DND-41 (cell line): ENCODE measurements at regions not wholly inside any gene's neighbourhood (a gene's known extent, or its start where the extent isn't known, plus 50 kb on each side); places are given as distances from the start of the nearest gene placed in this dataset.

Experiments
- ATAC-seq: fragments of 200-7000 bp; cut with Tn5 transposase; 3 replicates; pipeline ENCODE4 v1.9.1; 2021; ENCODE audit warnings: low read depth; ENCODE audit not compliant: insufficient read depth
- DNase-seq: peaks from one replicate; pipeline ENCODE4 v3.0.0-alpha.2; 2020
- H2AFZ ChIP-seq: 2 replicates; pipeline ENCODE4 v1.6.0; 2012; ENCODE audit warnings: low read depth, low read length
- H3K27ac ChIP-seq: 2 replicates; pipeline ENCODE4 v1.5.1; 2012; ENCODE audit warnings: low read length, inconsistent platforms
- H3K27me3 ChIP-seq: fragments of 200-600 bp; sonication (generic); 2 replicates; pipeline ENCODE4 v1.6.0; 2012; ENCODE audit warnings: low read length, mild to moderate bottlenecking, inconsistent platforms; ENCODE audit not compliant: insufficient read depth, poor library complexity
- H3K36me3 ChIP-seq: 2 replicates; pipeline ENCODE4 v1.5.1; 2012; ENCODE audit warnings: low read length, inconsistent platforms; ENCODE audit not compliant: insufficient read depth
- H3K4me1 ChIP-seq: 2 replicates; pipeline ENCODE4 v1.5.1; 2012; ENCODE audit warnings: mild to moderate bottlenecking, low read length; ENCODE audit not compliant: insufficient read depth
- H3K4me2 ChIP-seq: 2 replicates; pipeline ENCODE4 v1.6.0; 2012; ENCODE audit warnings: mild to moderate bottlenecking, moderate library complexity, low read length, inconsistent platforms; ENCODE audit not compliant: insufficient read depth
- H3K4me3 ChIP-seq, 2 experiments: fragments of 200-600 bp in 1 of 2; shearing (Covaris generic) in 1 of 2; 2 replicates each; pipeline ENCODE4 v1.5.1; 2012 to 2016; ENCODE audit warnings: inconsistent platforms in 2 of 2, low read length in 2 of 2, mild to moderate bottlenecking in 2 of 2, low read depth in 1 of 2, moderate library complexity in 1 of 2
- H3K79me2 ChIP-seq: 2 replicates; pipeline ENCODE4 v1.6.0; 2012; ENCODE audit warnings: low read length, inconsistent platforms; ENCODE audit not compliant: insufficient read depth
- H3K9ac ChIP-seq: 2 replicates; pipeline ENCODE4 v1.6.0; 2012; ENCODE audit warnings: low read depth, mild to moderate bottlenecking, inconsistent platforms, low read length, moderate library complexity
- H3K9me3 ChIP-seq: 2 replicates; pipeline ENCODE4 v1.5.1; 2012; ENCODE audit warnings: low read length, moderate library complexity, mild to moderate bottlenecking, inconsistent platforms; ENCODE audit not compliant: insufficient read depth, severe bottlenecking
- H4K20me1 ChIP-seq: 2 replicates; pipeline ENCODE4 v1.6.0; 2012; ENCODE audit warnings: low read length; ENCODE audit not compliant: insufficient read depth
- EZH2 ChIP-seq: IDR thresholded peaks from 3 replicates; pipeline ENCODE4 v1.6.1; 2012; ENCODE audit warnings: borderline replicate concordance, low read depth, mild to moderate bottlenecking, moderate library complexity, low read length, inconsistent platforms; ENCODE audit not compliant: severe bottlenecking
- TF ChIP-seq, protein P1 (sequence below): IDR thresholded peaks from 2 replicates; pipeline ENCODE4 v1.5.1; 2012; ENCODE audit warnings: borderline replicate concordance, low read length, moderate library complexity, mild to moderate bottlenecking; ENCODE audit not compliant: poor library complexity, severe bottlenecking; ENCODE audit errors: extremely low read depth

DNA sequence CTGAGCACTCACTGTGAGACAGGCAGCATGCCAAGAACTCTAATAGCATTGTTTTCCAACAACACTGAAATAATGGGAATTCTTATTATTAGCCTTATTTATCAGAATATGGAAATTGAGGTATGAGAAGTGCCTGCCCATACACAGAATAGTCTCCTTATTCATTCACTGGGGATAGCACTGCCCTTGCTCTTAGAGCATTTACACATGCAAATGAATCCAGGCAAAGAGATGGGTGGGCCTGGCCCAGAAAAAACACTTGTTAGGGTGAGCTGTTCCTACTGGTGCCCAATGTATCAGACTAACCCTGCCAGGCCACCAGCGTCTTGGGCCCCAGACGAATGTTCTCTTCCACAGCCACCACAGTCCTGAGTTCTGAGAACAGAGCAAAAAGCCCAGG, 112.9 kb downstream of the TUBA3C start:
- TF ChIP-seq EZH2 = no peak
- TF ChIP-seq, protein P1, sequence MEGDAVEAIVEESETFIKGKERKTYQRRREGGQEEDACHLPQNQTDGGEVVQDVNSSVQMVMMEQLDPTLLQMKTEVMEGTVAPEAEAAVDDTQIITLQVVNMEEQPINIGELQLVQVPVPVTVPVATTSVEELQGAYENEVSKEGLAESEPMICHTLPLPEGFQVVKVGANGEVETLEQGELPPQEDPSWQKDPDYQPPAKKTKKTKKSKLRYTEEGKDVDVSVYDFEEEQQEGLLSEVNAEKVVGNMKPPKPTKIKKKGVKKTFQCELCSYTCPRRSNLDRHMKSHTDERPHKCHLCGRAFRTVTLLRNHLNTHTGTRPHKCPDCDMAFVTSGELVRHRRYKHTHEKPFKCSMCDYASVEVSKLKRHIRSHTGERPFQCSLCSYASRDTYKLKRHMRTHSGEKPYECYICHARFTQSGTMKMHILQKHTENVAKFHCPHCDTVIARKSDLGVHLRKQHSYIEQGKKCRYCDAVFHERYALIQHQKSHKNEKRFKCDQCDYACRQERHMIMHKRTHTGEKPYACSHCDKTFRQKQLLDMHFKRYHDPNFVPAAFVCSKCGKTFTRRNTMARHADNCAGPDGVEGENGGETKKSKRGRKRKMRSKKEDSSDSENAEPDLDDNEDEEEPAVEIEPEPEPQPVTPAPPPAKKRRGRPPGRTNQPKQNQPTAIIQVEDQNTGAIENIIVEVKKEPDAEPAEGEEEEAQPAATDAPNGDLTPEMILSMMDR = no peak
- ATAC-seq (no peak), DNase-seq (no peak)
- Histone ChIP-seq H3K4me2 (no peak overlapping the region), H4K20me1 (no peaks in the 10 kb centered on the region), H3K27me3 (no peaks in the 10 kb centered on the region), H3K4me3 (no peak overlapping the region), H3K36me3 (no peaks in the 10 kb centered on the region), H2AFZ (no peak overlapping the region), H3K79me2 (no peaks in the 10 kb centered on the region), H3K27ac (no peak overlapping the region), H3K9ac (no peak overlapping the region), H3K4me1 (no peaks in the 10 kb centered on the region), H3K9me3 (no peaks in the 10 kb centered on the region)

DNA sequence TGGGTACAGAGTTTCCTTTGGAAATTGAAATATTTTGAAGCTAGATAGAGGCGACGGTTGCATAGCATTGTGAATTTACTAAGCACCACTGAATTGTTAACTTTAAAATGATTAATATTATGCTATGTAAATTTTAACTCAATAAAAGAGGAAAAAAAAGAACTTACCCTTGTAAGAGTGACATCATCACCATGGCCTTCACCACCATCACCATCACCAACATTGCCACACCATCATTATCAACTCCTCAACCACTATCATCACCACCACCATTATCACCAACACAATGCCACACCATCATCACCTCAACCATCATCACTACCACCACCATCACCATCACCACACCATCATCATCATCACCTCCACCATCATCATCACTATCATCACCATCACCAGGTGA, 113.9 kb downstream of the TUBA3C start:
- DNase-seq (no peak), ATAC-seq (no peak)
- no peak overlapping the region for H3K27ac ChIP-seq
- no peak overlapping the region for H2AFZ ChIP-seq
- H3K4me3 ChIP-seq = no peak overlapping the region
- H3K9me3 ChIP-seq = no peaks in the 10 kb centered on the region
- H4K20me1 ChIP-seq = no peaks in the 10 kb centered on the region
- no peaks in the 10 kb centered on the region for H3K27me3 ChIP-seq
- TF ChIP-seq EZH2 = no peak
- TF ChIP-seq, protein P1 = no peak
- H3K9ac ChIP-seq = no peak overlapping the region
- no peaks in the 10 kb centered on the region for H3K79me2 ChIP-seq
- no peaks in the 10 kb centered on the region for H3K4me1 ChIP-seq
- no peak overlapping the region for H3K4me2 ChIP-seq
- no peaks in the 10 kb centered on the region for H3K36me3 ChIP-seq

DNA sequence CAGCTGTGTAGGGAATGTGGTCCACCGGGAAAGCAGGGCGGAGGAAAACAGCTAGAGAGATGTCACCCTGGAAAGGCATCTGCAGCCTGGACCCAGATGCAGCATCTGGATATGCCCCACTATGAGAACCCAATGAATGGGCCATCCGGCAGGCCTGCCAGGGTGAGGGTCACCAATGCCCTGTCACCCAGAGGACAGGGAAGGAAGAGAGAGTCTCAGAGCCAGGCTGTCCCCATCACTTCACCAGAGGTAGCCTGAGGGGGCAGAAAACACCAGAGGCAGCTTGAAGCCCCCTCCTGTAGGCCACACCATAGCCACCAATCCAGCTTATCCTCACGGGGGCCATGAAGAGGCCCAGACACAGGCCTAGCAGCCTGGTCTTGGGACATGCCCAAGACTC, 118.8 kb downstream of the TUBA3C start:
- no peak for ATAC-seq
- Histone ChIP-seq H3K4me1 (no peaks in the 10 kb centered on the region), H3K27me3 (no peaks in the 10 kb centered on the region), H3K4me3 (no peak overlapping the region), H2AFZ (no peak overlapping the region), H4K20me1 (no peaks in the 10 kb centered on the region), H3K36me3 (no peaks in the 10 kb centered on the region), H3K9ac (no peak overlapping the region), H3K4me2 (no peak overlapping the region), H3K79me2 (no peaks in the 10 kb centered on the region), H3K27ac (no peak overlapping the region), H3K9me3 (peaks cover 8% of the 10 kb centered on the region)
- TF ChIP-seq EZH2 = no peak
- TF ChIP-seq, protein P1 = no peak
- no peak for DNase-seq
